ENCODE measurements at regions not wholly inside any gene's neighbourhood (a gene's known extent, or its start where the extent isn't known, plus 50 kb on each side); places are given as distances from the start of the nearest gene placed in this dataset.

DNA sequence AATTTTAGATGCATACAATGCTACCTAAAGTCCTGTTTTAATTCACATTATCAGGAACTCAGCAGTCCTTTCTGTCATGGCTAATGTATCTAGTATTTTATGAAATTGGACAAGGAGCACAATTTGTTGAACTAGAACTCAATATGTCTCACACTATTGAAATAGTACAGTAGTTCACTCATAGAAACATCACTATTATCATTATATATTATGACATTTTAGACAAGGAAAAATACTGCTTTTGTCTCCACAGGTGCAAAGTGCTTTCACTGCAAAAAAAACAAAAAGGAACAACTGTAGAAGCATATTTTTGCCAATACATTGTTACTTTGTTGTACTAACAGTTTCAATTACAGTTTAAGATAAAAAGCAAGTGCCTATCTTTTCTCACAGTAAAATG, 419.2 kb upstream of the CDH19 start (continued):
- TF ChIP-seq PRRX2 (CRISPR knock-in tag; IDR thresholded peaks at IDR 0.05) (no peak), ELF4 (CRISPR knock-in tag; IDR thresholded peaks at IDR 0.05; ENCODE audit: low read depth) (no peak), NFE2L1 (CRISPR knock-in tag; IDR thresholded peaks at IDR 0.05) (no peak), ZNF671 (CRISPR knock-in tag; IDR thresholded peaks at IDR 0.05) (no peak), FOXJ3 (CRISPR knock-in tag; IDR thresholded peaks at IDR 0.05; ENCODE audit: borderline replicate concordance) (no peak), ZNF416 (CRISPR knock-in tag; IDR thresholded peaks at IDR 0.05) (no peak), JUN (CRISPR knock-in tag; IDR thresholded peaks at IDR 0.05) (no peak), ESRRA (CRISPR knock-in tag; IDR thresholded peaks at IDR 0.05; ENCODE audit: borderline replicate concordance) (no peak)
- TF ChIP-seq, protein P1, sequence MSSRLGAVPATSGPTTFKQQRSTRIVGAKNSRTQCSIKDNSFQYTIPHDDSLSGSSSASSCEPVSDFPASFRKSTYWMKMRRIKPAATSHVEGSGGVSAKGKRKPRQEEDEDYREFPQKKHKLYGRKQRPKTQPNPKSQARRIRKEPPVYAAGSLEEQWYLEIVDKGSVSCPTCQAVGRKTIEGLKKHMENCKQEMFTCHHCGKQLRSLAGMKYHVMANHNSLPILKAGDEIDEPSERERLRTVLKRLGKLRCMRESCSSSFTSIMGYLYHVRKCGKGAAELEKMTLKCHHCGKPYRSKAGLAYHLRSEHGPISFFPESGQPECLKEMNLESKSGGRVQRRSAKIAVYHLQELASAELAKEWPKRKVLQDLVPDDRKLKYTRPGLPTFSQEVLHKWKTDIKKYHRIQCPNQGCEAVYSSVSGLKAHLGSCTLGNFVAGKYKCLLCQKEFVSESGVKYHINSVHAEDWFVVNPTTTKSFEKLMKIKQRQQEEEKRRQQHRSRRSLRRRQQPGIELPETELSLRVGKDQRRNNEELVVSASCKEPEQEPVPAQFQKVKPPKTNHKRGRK (CRISPR knock-in tag; IDR thresholded peaks at IDR 0.05; ENCODE audit: borderline replicate concordance): no peak
- TF ChIP-seq, protein P2, sequence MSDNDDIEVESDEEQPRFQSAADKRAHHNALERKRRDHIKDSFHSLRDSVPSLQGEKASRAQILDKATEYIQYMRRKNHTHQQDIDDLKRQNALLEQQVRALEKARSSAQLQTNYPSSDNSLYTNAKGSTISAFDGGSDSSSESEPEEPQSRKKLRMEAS (CRISPR knock-in tag; IDR thresholded peaks at IDR 0.05): no peak
- TF ChIP-seq, protein P3, sequence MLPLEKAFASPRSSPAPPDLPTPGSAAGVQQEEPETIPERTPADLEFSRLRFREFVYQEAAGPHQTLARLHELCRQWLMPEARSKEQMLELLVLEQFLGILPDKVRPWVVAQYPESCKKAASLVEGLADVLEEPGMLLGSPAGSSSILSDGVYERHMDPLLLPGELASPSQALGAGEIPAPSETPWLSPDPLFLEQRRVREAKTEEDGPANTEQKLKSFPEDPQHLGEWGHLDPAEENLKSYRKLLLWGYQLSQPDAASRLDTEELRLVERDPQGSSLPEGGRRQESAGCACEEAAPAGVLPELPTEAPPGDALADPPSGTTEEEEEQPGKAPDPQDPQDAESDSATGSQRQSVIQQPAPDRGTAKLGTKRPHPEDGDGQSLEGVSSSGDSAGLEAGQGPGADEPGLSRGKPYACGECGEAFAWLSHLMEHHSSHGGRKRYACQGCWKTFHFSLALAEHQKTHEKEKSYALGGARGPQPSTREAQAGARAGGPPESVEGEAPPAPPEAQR (CRISPR knock-in tag; IDR thresholded peaks at IDR 0.05): no peak

DNA sequence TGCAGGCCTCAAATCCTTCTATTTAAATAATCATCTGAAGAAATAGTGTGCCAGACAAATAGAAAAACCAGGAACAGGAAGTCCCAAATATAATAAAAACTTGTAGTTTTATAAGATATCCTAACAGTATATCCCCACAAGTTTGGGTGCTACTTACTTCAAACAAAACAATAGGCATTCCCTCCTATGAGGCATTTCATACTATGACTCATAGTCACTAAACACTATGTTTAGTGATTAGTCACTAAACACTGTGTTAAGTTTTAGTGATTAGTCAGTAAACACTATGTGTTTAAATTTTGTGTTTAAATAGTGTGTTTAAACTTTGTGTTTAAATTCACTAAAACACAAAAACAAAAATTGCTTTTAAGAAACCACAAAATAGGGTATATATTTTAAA, 407.0 kb upstream of the CDH19 start:
- Mint-ChIP-seq H3K27me3 (ENCODE audit: low read depth) (no peaks in the 10 kb centered on the region), H3K4me3 (no peak overlapping the region), H3K27ac (no peak overlapping the region), H3K4me1 (no peaks in the 10 kb centered on the region), H3K9me3 (no peaks in the 10 kb centered on the region), H3K36me3 (no peaks in the 10 kb centered on the region)
- TF ChIP-seq FOXJ3 (CRISPR knock-in tag; IDR thresholded peaks at IDR 0.05; ENCODE audit: borderline replicate concordance): no peak
- TF ChIP-seq JUN (CRISPR knock-in tag; IDR thresholded peaks at IDR 0.05): no peak
- TF ChIP-seq ETV6 (CRISPR knock-in tag; IDR thresholded peaks at IDR 0.05): no peak
- TF ChIP-seq, protein P4, sequence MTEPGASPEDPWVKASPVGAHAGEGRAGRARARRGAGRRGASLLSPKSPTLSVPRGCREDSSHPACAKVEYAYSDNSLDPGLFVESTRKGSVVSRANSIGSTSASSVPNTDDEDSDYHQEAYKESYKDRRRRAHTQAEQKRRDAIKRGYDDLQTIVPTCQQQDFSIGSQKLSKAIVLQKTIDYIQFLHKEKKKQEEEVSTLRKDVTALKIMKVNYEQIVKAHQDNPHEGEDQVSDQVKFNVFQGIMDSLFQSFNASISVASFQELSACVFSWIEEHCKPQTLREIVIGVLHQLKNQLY (CRISPR knock-in tag; IDR thresholded peaks at IDR 0.05): no peak
- TF ChIP-seq, protein P5, sequence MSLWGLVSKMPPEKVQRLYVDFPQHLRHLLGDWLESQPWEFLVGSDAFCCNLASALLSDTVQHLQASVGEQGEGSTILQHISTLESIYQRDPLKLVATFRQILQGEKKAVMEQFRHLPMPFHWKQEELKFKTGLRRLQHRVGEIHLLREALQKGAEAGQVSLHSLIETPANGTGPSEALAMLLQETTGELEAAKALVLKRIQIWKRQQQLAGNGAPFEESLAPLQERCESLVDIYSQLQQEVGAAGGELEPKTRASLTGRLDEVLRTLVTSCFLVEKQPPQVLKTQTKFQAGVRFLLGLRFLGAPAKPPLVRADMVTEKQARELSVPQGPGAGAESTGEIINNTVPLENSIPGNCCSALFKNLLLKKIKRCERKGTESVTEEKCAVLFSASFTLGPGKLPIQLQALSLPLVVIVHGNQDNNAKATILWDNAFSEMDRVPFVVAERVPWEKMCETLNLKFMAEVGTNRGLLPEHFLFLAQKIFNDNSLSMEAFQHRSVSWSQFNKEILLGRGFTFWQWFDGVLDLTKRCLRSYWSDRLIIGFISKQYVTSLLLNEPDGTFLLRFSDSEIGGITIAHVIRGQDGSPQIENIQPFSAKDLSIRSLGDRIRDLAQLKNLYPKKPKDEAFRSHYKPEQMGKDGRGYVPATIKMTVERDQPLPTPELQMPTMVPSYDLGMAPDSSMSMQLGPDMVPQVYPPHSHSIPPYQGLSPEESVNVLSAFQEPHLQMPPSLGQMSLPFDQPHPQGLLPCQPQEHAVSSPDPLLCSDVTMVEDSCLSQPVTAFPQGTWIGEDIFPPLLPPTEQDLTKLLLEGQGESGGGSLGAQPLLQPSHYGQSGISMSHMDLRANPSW (CRISPR knock-in tag; conservative IDR thresholded peaks at IDR 0.05; ENCODE audit: low read depth): no peak
- no peak for TF ChIP-seq GRHL2 (CRISPR knock-in tag; IDR thresholded peaks at IDR 0.05; ENCODE audit: insufficient replicate concordance, severe bottlenecking)
- ChIA-PET CTCF (no interaction called here), POLR2A (no interaction called here)
- ATAC-seq: no peak
- no peak for DNase-seq (ENCODE audit: low spot score)

DNA sequence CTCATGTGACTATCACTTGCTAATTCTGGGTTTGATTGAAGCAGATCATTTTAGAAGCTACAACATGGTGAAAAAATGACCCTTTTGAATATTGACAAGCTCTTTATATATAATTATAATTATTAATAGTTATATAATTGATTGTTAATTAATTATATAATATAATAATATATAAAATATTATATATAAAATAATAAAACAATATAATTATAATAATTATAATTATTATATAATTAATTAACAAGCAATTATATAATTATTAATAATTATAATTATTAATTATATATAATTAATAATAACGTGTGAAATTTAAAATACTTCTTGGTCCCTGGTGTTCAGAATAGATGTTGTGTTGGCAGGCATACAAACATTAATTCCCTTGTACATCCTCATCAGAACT, 404.1 kb upstream of the CDH19 start:
- no peaks in the 10 kb centered on the region for H3K9me3 Mint-ChIP-seq
- no peak for ATAC-seq
- POLR2A ChIA-PET: no interaction called here
- TF ChIP-seq HMGA2 (CRISPR knock-in tag; IDR thresholded peaks at IDR 0.05): peak; percentile 96; the same call in 1 of the 2 replicates
- TF ChIP-seq TEAD4 (CRISPR knock-in tag; IDR thresholded peaks at IDR 0.05): no peak
- no peak overlapping the region for H3K27ac Mint-ChIP-seq
- H3K36me3 Mint-ChIP-seq: no peaks in the 10 kb centered on the region
- no peak for DNase-seq (ENCODE audit: low spot score)
- H3K4me3 Mint-ChIP-seq: no peak overlapping the region
- no peaks in the 10 kb centered on the region for H3K4me1 Mint-ChIP-seq
- CTCF ChIA-PET: no interaction called here
- H3K27me3 Mint-ChIP-seq (ENCODE audit: low read depth): no peaks in the 10 kb centered on the region
